DND-41 (cell line): ENCODE measurements at regions not wholly inside any gene's neighbourhood (a gene's known extent, or its start where the extent isn't known, plus 50 kb on each side); places are given as distances from the start of the nearest gene placed in this dataset.

Experiments
- ATAC-seq: fragments of 200-7000 bp; cut with Tn5 transposase; 3 replicates; pipeline ENCODE4 v1.9.1; 2021; ENCODE audit warnings: low read depth; ENCODE audit not compliant: insufficient read depth
- DNase-seq: peaks from one replicate; pipeline ENCODE4 v3.0.0-alpha.2; 2020
- H2AFZ ChIP-seq: 2 replicates; pipeline ENCODE4 v1.6.0; 2012; ENCODE audit warnings: low read depth, low read length
- H3K27ac ChIP-seq: 2 replicates; pipeline ENCODE4 v1.5.1; 2012; ENCODE audit warnings: low read length, inconsistent platforms
- H3K27me3 ChIP-seq: fragments of 200-600 bp; sonication (generic); 2 replicates; pipeline ENCODE4 v1.6.0; 2012; ENCODE audit warnings: low read length, mild to moderate bottlenecking, inconsistent platforms; ENCODE audit not compliant: insufficient read depth, poor library complexity
- H3K36me3 ChIP-seq: 2 replicates; pipeline ENCODE4 v1.5.1; 2012; ENCODE audit warnings: low read length, inconsistent platforms; ENCODE audit not compliant: insufficient read depth
- H3K4me1 ChIP-seq: 2 replicates; pipeline ENCODE4 v1.5.1; 2012; ENCODE audit warnings: mild to moderate bottlenecking, low read length; ENCODE audit not compliant: insufficient read depth
- H3K4me2 ChIP-seq: 2 replicates; pipeline ENCODE4 v1.6.0; 2012; ENCODE audit warnings: mild to moderate bottlenecking, moderate library complexity, low read length, inconsistent platforms; ENCODE audit not compliant: insufficient read depth
- H3K4me3 ChIP-seq, 2 experiments: fragments of 200-600 bp in 1 of 2; shearing (Covaris generic) in 1 of 2; 2 replicates each; pipeline ENCODE4 v1.5.1; 2012 to 2016; ENCODE audit warnings: inconsistent platforms in 2 of 2, low read length in 2 of 2, mild to moderate bottlenecking in 2 of 2, low read depth in 1 of 2, moderate library complexity in 1 of 2
- H3K79me2 ChIP-seq: 2 replicates; pipeline ENCODE4 v1.6.0; 2012; ENCODE audit warnings: low read length, inconsistent platforms; ENCODE audit not compliant: insufficient read depth
- H3K9ac ChIP-seq: 2 replicates; pipeline ENCODE4 v1.6.0; 2012; ENCODE audit warnings: low read depth, mild to moderate bottlenecking, inconsistent platforms, low read length, moderate library complexity
- H3K9me3 ChIP-seq: 2 replicates; pipeline ENCODE4 v1.5.1; 2012; ENCODE audit warnings: low read length, moderate library complexity, mild to moderate bottlenecking, inconsistent platforms; ENCODE audit not compliant: insufficient read depth, severe bottlenecking
- H4K20me1 ChIP-seq: 2 replicates; pipeline ENCODE4 v1.6.0; 2012; ENCODE audit warnings: low read length; ENCODE audit not compliant: insufficient read depth
- CTCF ChIP-seq: IDR thresholded peaks from 2 replicates; pipeline ENCODE4 v1.5.1; 2012; ENCODE audit warnings: borderline replicate concordance, low read length, moderate library complexity, mild to moderate bottlenecking; ENCODE audit not compliant: poor library complexity, severe bottlenecking; ENCODE audit errors: extremely low read depth
- EZH2 ChIP-seq: IDR thresholded peaks from 3 replicates; pipeline ENCODE4 v1.6.1; 2012; ENCODE audit warnings: borderline replicate concordance, low read depth, mild to moderate bottlenecking, moderate library complexity, low read length, inconsistent platforms; ENCODE audit not compliant: severe bottlenecking

- ATAC-seq (peak; percentile 93), DNase-seq (peak; percentile 67)
- TF ChIP-seq CTCF: peak; percentile 24
- TF ChIP-seq EZH2: no peak
- Histone ChIP-seq H3K4me3 (peak overlapping the region in 1 of 2 experiments; percentile 37; a peak in 2 of 4 replicates), H2AFZ (peak overlapping the region; percentile 65), H3K4me2 (peak overlapping the region; percentile 62), H3K36me3 (no peaks in the 10 kb centered on the region), H3K27ac (peak overlapping the region; percentile 90), H3K27me3 (no peaks in the 10 kb centered on the region), H3K79me2 (no peaks in the 10 kb centered on the region), H3K9ac (peak overlapping the region; percentile 41), H4K20me1 (no peaks in the 10 kb centered on the region), H3K9me3 (no peaks in the 10 kb centered on the region), H3K4me1 (peaks cover 41% of the 10 kb centered on the region)
These were observed 74.7 kb downstream of the SC5D start for GRCh38 chr11:121367001-121367843.

- TF ChIP-seq CTCF (no peak), EZH2 (no peak)
- Histone ChIP-seq H3K4me3 (peak overlapping the region in 1 of 2 experiments; percentile 37; a peak in 1 of 4 replicates), H3K36me3 (no peaks in the 10 kb centered on the region), H3K79me2 (no peaks in the 10 kb centered on the region), H3K4me1 (peaks cover 47% of the 10 kb centered on the region), H3K9ac (peak overlapping the region; percentile 41), H3K4me2 (peak overlapping the region; percentile 62), H3K9me3 (no peaks in the 10 kb centered on the region), H2AFZ (peak overlapping the region; percentile 65), H4K20me1 (no peaks in the 10 kb centered on the region), H3K27me3 (no peaks in the 10 kb centered on the region), H3K27ac (peak overlapping the region; percentile 90)
- DNase-seq (no peak), ATAC-seq (0 out of 3 replicates have a peak, but pooled peaks have one; percentile 33)
These were observed 75.3 kb downstream of the SC5D start for GRCh38 chr11:121367844-121368225.

GRCh38 chr11:121368364-121369240, 76.0 kb downstream of the SC5D start:
- H2AFZ ChIP-seq: peak overlapping the region; percentile 44
- no peaks in the 10 kb centered on the region for H3K9me3 ChIP-seq
- no peak overlapping the region for H3K9ac ChIP-seq
- DNase-seq: no peak
- peak overlapping the region; percentile 90 for H3K27ac ChIP-seq
- TF ChIP-seq EZH2 (no peak), CTCF (no peak)
- no peak for ATAC-seq
- H3K4me1 ChIP-seq: peaks cover 54% of the 10 kb centered on the region
- no peaks in the 10 kb centered on the region for H4K20me1 ChIP-seq
- no peaks in the 10 kb centered on the region for H3K36me3 ChIP-seq
- no peak overlapping the region for H3K4me3 ChIP-seq
- H3K4me2 ChIP-seq: no peak overlapping the region
- no peaks in the 10 kb centered on the region for H3K27me3 ChIP-seq
- no peaks in the 10 kb centered on the region for H3K79me2 ChIP-seq
